Hepatocyte (in vitro differentiated cells): ENCODE measurements at regions not wholly inside any gene's neighbourhood (a gene's known extent, or its start where the extent isn't known, plus 50 kb on each side); places are given as distances from the start of the nearest gene placed in this dataset.

Experiments used
- DNase-seq: peaks from one replicate; pipeline ENCODE4 v3.0.0-alpha.2; 2016; ENCODE audit warnings: low spot score
- H2AFZ ChIP-seq: fragments of 200-600 bp; sonication (generic); 2 replicates; pipeline ENCODE4 v1.6.0; 2016; ENCODE audit warnings: antibody characterized with exemption, mild to moderate bottlenecking
- H3K27ac ChIP-seq: fragments of 200-600 bp; sonication (generic); 2 replicates; pipeline ENCODE4 v1.5.1; 2016; ENCODE audit warnings: mild to moderate bottlenecking
- H3K27me3 ChIP-seq: fragments of 200-600 bp; sonication (generic); 2 replicates; pipeline ENCODE4 v1.6.1; 2016
- H3K36me3 ChIP-seq: fragments of 200-600 bp; sonication (generic); replicated peaks from 2 replicates; pipeline ENCODE4 v1.5.1; 2016; ENCODE audit warnings: low read depth; ENCODE audit not compliant: insufficient read depth
- H3K4me1 ChIP-seq: fragments of 200-600 bp; sonication (generic); 2 replicates; pipeline ENCODE4 v1.5.1; 2016; ENCODE audit warnings: mild to moderate bottlenecking, moderate library complexity; ENCODE audit not compliant: insufficient read depth
- H3K4me2 ChIP-seq: fragments of 200-600 bp; sonication (generic); 2 replicates; pipeline ENCODE4 v1.6.0; 2016
- H3K4me3 ChIP-seq: fragments of 200-600 bp; sonication (generic); 2 replicates; pipeline ENCODE4 v1.5.1; 2016; ENCODE audit warnings: mild to moderate bottlenecking
- H3K79me2 ChIP-seq: fragments of 200-600 bp; sonication (generic); 2 replicates; pipeline ENCODE4 v1.6.0; 2017; ENCODE audit warnings: mild to moderate bottlenecking
- H3K9me2 ChIP-seq: fragments of 200-600 bp; sonication (generic); replicated peaks from 2 replicates; pipeline ENCODE4 v1.6.0; 2017; ENCODE audit warnings: mild to moderate bottlenecking; ENCODE audit not compliant: insufficient read depth
- H3K9me3 ChIP-seq: fragments of 200-600 bp; sonication (generic); 2 replicates; pipeline ENCODE4 v1.5.1; 2016; ENCODE audit warnings: low read depth, mild to moderate bottlenecking
- H4K20me1 ChIP-seq: fragments of 200-600 bp; sonication (generic); 2 replicates; pipeline ENCODE4 v1.6.0; 2016; ENCODE audit warnings: mild to moderate bottlenecking; ENCODE audit not compliant: insufficient read depth, poor library complexity, severe bottlenecking
- CTCF ChIP-seq: fragments of 200-600 bp; sonication (generic); IDR thresholded peaks from 2 replicates; pipeline ENCODE4 v1.5.1; 2016; ENCODE audit warnings: antibody characterized with exemption, mild to moderate bottlenecking; ENCODE audit not compliant: poor library complexity
- EZH2 ChIP-seq: fragments of 200-600 bp; sonication (generic); IDR thresholded peaks from 2 replicates; pipeline ENCODE4 v1.6.1; 2016; ENCODE audit warnings: antibody characterized with exemption, mild to moderate bottlenecking, borderline replicate concordance
- EZH2phosphoT487 ChIP-seq: fragments of 200-600 bp; sonication (generic); IDR thresholded peaks from one replicate; pipeline ENCODE4 v1.6.1; 2018; ENCODE audit warnings: antibody characterized with exemption, mild to moderate bottlenecking, low read depth, moderate library complexity; ENCODE audit not compliant: unreplicated experiment, severe bottlenecking
- WGBS: methylation state at CpG from one replicate; pipeline ENCODE4 v1.1.6; 2016; ENCODE audit warnings: low lambda C conversion rate; ENCODE audit errors: missing lambda C conversion rate; 5-methylcytosine and 5-hydroxymethylcytosine counted together

- 68% methylated on average over 4 of the region's 4 CpGs for WGBS
- H3K4me1 ChIP-seq, result no peaks in the 10 kb centered on the region
- H3K27ac ChIP-seq, result no peak overlapping the region
- no peaks in the 10 kb centered on the region for H3K36me3 ChIP-seq
- TF ChIP-seq CTCF, result no peak
- TF ChIP-seq EZH2, result no peak
- TF ChIP-seq EZH2phosphoT487, result no peak
- H3K4me2 ChIP-seq, result no peak overlapping the region
- no peaks in the 10 kb centered on the region for H3K79me2 ChIP-seq
- no peaks in the 10 kb centered on the region for H3K27me3 ChIP-seq
- no peaks in the 10 kb centered on the region for H4K20me1 ChIP-seq
- DNase-seq, result peak; percentile 22
- H3K4me3 ChIP-seq, result no peak overlapping the region
- no peaks in the 10 kb centered on the region for H3K9me3 ChIP-seq
- H3K9me2 ChIP-seq, result no peaks in the 10 kb centered on the region
- H2AFZ ChIP-seq, result no peak overlapping the region
Measured at GRCh38 chr3:181623924-181624694, 87.6 kb upstream of the SOX2 start.

- Histone ChIP-seq H3K9me3 (no peaks in the 10 kb centered on the region), H3K27me3 (no peaks in the 10 kb centered on the region), H4K20me1 (no peaks in the 10 kb centered on the region), H3K36me3 (no peaks in the 10 kb centered on the region), H3K9me2 (no peaks in the 10 kb centered on the region), H3K79me2 (no peaks in the 10 kb centered on the region), H3K4me1 (no peaks in the 10 kb centered on the region), H2AFZ (no peak overlapping the region), H3K27ac (no peak overlapping the region), H3K4me3 (no peak overlapping the region), H3K4me2 (no peak overlapping the region)
- DNase-seq, result no peak
- TF ChIP-seq EZH2 (no peak), CTCF (no peak), EZH2phosphoT487 (no peak)
- 88% methylated on average over 6 of the region's 6 CpGs for WGBS
Measured at GRCh38 chr3:181622365-181622764, 89.4 kb upstream of the SOX2 start.

- no peaks in the 10 kb centered on the region for H3K36me3 ChIP-seq
- H3K9me2 ChIP-seq, result no peaks in the 10 kb centered on the region
- WGBS, result 82% methylated on average over 1 of the region's 1 CpG
- H4K20me1 ChIP-seq, result no peaks in the 10 kb centered on the region
- H2AFZ ChIP-seq, result no peak overlapping the region
- no peaks in the 10 kb centered on the region for H3K9me3 ChIP-seq
- no peaks in the 10 kb centered on the region for H3K79me2 ChIP-seq
- TF ChIP-seq EZH2, result no peak
- TF ChIP-seq CTCF, result no peak
- TF ChIP-seq EZH2phosphoT487, result no peak
- no peak overlapping the region for H3K27ac ChIP-seq
- H3K27me3 ChIP-seq, result no peaks in the 10 kb centered on the region
- H3K4me1 ChIP-seq, result no peaks in the 10 kb centered on the region
- DNase-seq, result no peak
- H3K4me2 ChIP-seq, result no peak overlapping the region
- H3K4me3 ChIP-seq, result no peak overlapping the region
Measured at GRCh38 chr3:181619897-181620296, 91.8 kb upstream of the SOX2 start.
